ENCODE measurements at regions not wholly inside any gene's neighbourhood (a gene's known extent, or its start where the extent isn't known, plus 50 kb on each side); places are given as distances from the start of the nearest gene placed in this dataset.
"Not testable (repeated sequence)": the region's sequence is repeated elsewhere in the genome, so short reads cannot be mapped to it uniquely, and the experiment has no call there.

GRCh38 chr12:88684610-88685009 is 104.3 kb upstream of the KITLG start:
- DNase-seq, result no peak

- no peak for DNase-seq
Observed at GRCh38 chr12:88684170-88684569, 103.9 kb upstream of the KITLG start.

GRCh38 chr12:88683628-88684027 is 103.4 kb upstream of the KITLG start:
- no peak for DNase-seq

GRCh38 chr12:88681271-88681670 is 101.0 kb upstream of the KITLG start:
- DNase-seq, result no peak

- no peak for DNase-seq
Observed at GRCh38 chr12:88677464-88677863, 97.2 kb upstream of the KITLG start.

GRCh38 chr12:88667615-88668014 is 87.3 kb upstream of the KITLG start:
- DNase-seq, result not testable (repeated sequence)

- DNase-seq, result no peak
Observed at GRCh38 chr12:88665071-88665470, 84.8 kb upstream of the KITLG start.

- DNase-seq, result peak; percentile 2
Observed at GRCh38 chr12:88662961-88663360, 82.7 kb upstream of the KITLG start.

- DNase-seq, result no peak
Observed at GRCh38 chr12:88662093-88662492, 81.8 kb upstream of the KITLG start.

- peak; percentile 19 for DNase-seq
Observed at GRCh38 chr12:88658009-88658408, 77.7 kb upstream of the KITLG start.

GRCh38 chr12:88650715-88651114 is 70.4 kb upstream of the KITLG start:
- no peak for DNase-seq

- no peak for DNase-seq
Observed at GRCh38 chr12:88648625-88649024, 68.4 kb upstream of the KITLG start.

GRCh38 chr12:88646824-88647223 is 66.6 kb upstream of the KITLG start:
- DNase-seq, result no peak

GRCh38 chr12:88645816-88646215 is 65.5 kb upstream of the KITLG start:
- no peak for DNase-seq

GRCh38 chr12:88644946-88645702 is 64.9 kb upstream of the KITLG start:
- DNase-seq, result no peak

- DNase-seq, result no peak
Observed at GRCh38 chr12:88643685-88644084, 63.4 kb upstream of the KITLG start.

- no peak for DNase-seq
Observed at GRCh38 chr12:88642675-88643431, 62.6 kb upstream of the KITLG start.

- peak; percentile 16 for DNase-seq
Observed at GRCh38 chr12:88638966-88639760, 58.9 kb upstream of the KITLG start.

- DNase-seq, result no peak
Observed at GRCh38 chr12:88638388-88638787, 58.1 kb upstream of the KITLG start.

- no peak for DNase-seq
Observed at GRCh38 chr12:88634008-88634407, 53.7 kb upstream of the KITLG start.

- no peak for DNase-seq
Observed at GRCh38 chr12:88633312-88633711, 53.0 kb upstream of the KITLG start.

- no peak for DNase-seq
Observed at GRCh38 chr12:88630561-88630960, 50.3 kb upstream of the KITLG start.
